T-helper 2 cell treated with Interferon-gamma antibody and Interleukin-4, amounts not matched to agents 5 μg/mL and 100 μg/mL, for 36 hours (primary cell): ENCODE measurements at regions not wholly inside any gene's neighbourhood (a gene's known extent, or its start where the extent isn't known, plus 50 kb on each side); places are given as distances from the start of the nearest gene placed in this dataset.

ENCODE experiments used
- DNase-seq: peaks from one replicate; pipeline ENCODE4 v3.0.0; 2021; ENCODE audit warnings: low spot score
- H3K27ac Mint-ChIP-seq: one replicate; pipeline ENCODE4 v1.8.0; 2021; ENCODE audit warnings: mild to moderate bottlenecking, mixed read lengths
- H3K27me3 Mint-ChIP-seq: one replicate; pipeline ENCODE4 v1.8.0; 2021; ENCODE audit warnings: low read depth, mixed read lengths
- H3K36me3 Mint-ChIP-seq: one replicate; pipeline ENCODE4 v1.8.0; 2021; ENCODE audit warnings: low read depth, mixed read lengths
- H3K4me1 Mint-ChIP-seq: one replicate; pipeline ENCODE4 v1.8.0; 2021; ENCODE audit warnings: low read depth, mixed read lengths
- H3K4me3 Mint-ChIP-seq: one replicate; pipeline ENCODE4 v1.8.0; 2022; ENCODE audit warnings: mild to moderate bottlenecking, moderate library complexity, mixed read lengths
- H3K9me3 Mint-ChIP-seq: one replicate; pipeline ENCODE4 v1.8.0; 2021; ENCODE audit warnings: mixed read lengths

- Mint-ChIP-seq H3K27me3 (no peaks in the 10 kb centered on the region), H3K9me3 (no peaks in the 10 kb centered on the region), H3K27ac (no peak overlapping the region), H3K4me1 (no peaks in the 10 kb centered on the region), H3K36me3 (no peaks in the 10 kb centered on the region), H3K4me3 (no peak overlapping the region)
- no peak for DNase-seq
Measured at GRCh38 chr10:33810986-33811385, 476.5 kb upstream of the NRP1 start.

DNA sequence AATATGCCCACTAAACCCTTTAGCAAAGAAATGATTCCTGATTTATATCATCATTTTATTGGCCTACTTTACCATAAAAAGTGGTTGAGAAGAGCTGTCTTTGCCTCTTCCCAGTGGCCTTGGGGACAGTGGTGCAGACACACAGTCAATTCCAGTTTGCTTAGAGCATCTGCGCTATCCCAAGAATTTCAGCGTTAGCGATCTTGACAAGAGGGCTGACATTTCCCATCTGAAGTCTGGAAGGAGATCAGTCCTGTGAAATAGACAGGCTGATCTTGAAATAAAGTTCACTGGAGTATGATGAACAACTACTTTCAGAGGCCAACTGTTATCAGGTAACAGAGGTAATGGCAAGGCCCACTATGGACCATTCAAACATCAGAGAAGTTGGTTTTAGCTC lies 475.3 kb upstream of the NRP1 start:
- no peak overlapping the region for H3K27ac Mint-ChIP-seq
- H3K4me3 Mint-ChIP-seq = no peak overlapping the region
- DNase-seq = no peak
- no peaks in the 10 kb centered on the region for H3K4me1 Mint-ChIP-seq
- no peaks in the 10 kb centered on the region for H3K36me3 Mint-ChIP-seq
- no peaks in the 10 kb centered on the region for H3K27me3 Mint-ChIP-seq
- no peaks in the 10 kb centered on the region for H3K9me3 Mint-ChIP-seq

GRCh38 chr10:33808475-33808874 lies 474.0 kb upstream of the NRP1 start:
- Mint-ChIP-seq H3K27ac (no peak overlapping the region), H3K9me3 (no peaks in the 10 kb centered on the region), H3K4me1 (no peaks in the 10 kb centered on the region), H3K27me3 (no peaks in the 10 kb centered on the region), H3K36me3 (no peaks in the 10 kb centered on the region), H3K4me3 (no peak overlapping the region)
- DNase-seq = no peak

DNA sequence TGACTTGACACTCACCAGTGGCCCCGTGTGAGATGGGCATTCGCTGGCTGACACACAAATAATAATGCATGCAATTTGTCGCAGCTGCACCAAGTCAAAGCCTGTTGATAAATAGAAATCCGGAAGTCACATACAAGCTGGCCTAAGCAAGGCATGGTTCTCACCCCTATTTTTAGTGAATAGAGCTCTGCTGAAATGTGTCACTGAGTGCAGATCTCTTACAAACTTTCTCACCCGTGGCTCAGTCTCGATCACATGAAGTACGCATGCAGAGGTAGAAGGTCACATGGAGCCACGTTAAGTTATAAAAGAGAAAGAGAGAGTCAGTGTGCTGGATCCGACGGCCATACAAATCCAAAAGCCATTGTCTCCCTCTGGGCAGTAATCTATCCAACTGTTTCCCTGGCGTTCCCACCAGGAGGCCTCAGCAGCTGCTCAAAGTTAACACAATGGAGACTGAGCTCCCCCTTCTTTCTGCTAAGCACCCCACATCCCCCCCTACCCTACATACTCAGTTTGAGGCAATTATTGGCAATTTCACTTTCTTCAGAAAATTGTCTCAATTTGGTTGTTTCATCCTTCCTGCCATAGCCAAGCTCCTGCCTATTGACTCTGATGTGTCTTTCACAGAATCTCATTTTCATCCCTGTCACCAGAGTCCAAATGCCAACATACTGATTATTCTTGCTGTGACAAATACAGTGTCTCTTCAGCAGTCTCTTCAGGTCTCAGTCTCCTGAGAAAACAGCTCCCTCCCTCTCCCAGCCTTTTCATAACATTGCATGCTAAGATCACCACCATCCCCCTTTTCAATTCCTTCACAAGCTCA lies 473.3 kb upstream of the NRP1 start:
- no peaks in the 10 kb centered on the region for H3K4me1 Mint-ChIP-seq
- no peak overlapping the region for H3K4me3 Mint-ChIP-seq
- H3K27ac Mint-ChIP-seq = no peak overlapping the region
- no peak for DNase-seq
- no peaks in the 10 kb centered on the region for H3K36me3 Mint-ChIP-seq
- H3K27me3 Mint-ChIP-seq = no peaks in the 10 kb centered on the region
- H3K9me3 Mint-ChIP-seq = no peaks in the 10 kb centered on the region

GRCh38 chr10:33805831-33806230 lies 471.4 kb upstream of the NRP1 start:
- H3K36me3 Mint-ChIP-seq = no peaks in the 10 kb centered on the region

DNA sequence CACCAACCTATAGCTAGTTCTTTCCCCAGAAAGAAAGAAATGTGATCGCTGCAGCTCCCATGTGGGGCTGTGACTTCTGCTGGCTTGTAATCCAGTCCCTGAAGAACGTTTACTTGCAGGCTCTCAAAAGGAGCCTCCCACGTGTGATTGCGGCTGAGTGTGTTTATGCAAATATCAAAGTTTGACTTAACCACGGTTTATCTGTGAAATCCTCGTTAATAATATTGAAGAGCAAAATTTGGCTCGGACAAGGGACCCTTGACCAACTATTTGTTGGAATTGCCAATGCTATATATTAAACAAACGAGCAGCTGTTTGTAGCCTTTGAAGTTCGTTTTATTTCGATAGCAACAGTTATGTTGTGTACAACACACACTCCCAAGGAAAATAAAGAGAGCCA lies 470.1 kb upstream of the NRP1 start:
- Mint-ChIP-seq H3K4me3 (no peak overlapping the region), H3K27me3 (no peaks in the 10 kb centered on the region), H3K4me1 (no peaks in the 10 kb centered on the region), H3K36me3 (no peaks in the 10 kb centered on the region), H3K27ac (no peak overlapping the region), H3K9me3 (no peaks in the 10 kb centered on the region)
- DNase-seq = no peak

More at GRCh38 chr10:33805831-33806230, 471.4 kb upstream of the NRP1 start:
- Mint-ChIP-seq H3K27ac (no peak overlapping the region), H3K4me3 (no peak overlapping the region), H3K4me1 (no peaks in the 10 kb centered on the region), H3K9me3 (no peaks in the 10 kb centered on the region), H3K27me3 (no peaks in the 10 kb centered on the region)
- no peak for DNase-seq

GRCh38 chr10:33803248-33803647 lies 468.8 kb upstream of the NRP1 start:
- Mint-ChIP-seq H3K27me3 (no peaks in the 10 kb centered on the region), H3K4me1 (no peaks in the 10 kb centered on the region), H3K4me3 (no peak overlapping the region), H3K36me3 (no peaks in the 10 kb centered on the region), H3K9me3 (no peaks in the 10 kb centered on the region), H3K27ac (no peak overlapping the region)
- DNase-seq = no peak

DNA sequence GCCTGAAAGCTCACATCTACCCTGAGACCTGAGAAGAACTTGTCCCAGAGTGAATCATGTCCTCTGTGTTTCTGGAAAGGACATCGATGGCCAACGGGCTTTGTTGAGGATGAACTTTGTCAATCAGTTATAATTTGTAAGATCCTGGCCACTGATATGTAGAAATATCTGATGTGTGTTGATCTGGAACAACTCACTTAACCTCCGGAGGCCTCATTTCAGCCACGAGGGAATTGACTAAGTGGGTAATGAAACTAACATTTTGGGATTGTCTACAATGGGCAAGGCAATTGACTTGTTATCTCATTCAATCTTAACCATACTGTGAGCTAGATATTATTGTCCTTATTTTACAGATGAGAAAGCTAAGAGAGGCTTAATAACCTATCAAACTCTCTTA lies 468.1 kb upstream of the NRP1 start:
- H3K9me3 Mint-ChIP-seq = no peaks in the 10 kb centered on the region
- no peaks in the 10 kb centered on the region for H3K36me3 Mint-ChIP-seq
- no peaks in the 10 kb centered on the region for H3K27me3 Mint-ChIP-seq
- H3K27ac Mint-ChIP-seq = no peak overlapping the region
- no peak for DNase-seq
- no peaks in the 10 kb centered on the region for H3K4me1 Mint-ChIP-seq
- no peak overlapping the region for H3K4me3 Mint-ChIP-seq

- Mint-ChIP-seq H3K27me3 (no peaks in the 10 kb centered on the region), H3K27ac (no peak overlapping the region), H3K4me1 (no peaks in the 10 kb centered on the region), H3K4me3 (no peak overlapping the region), H3K36me3 (no peaks in the 10 kb centered on the region), H3K9me3 (no peaks in the 10 kb centered on the region)
- no peak for DNase-seq
Measured at GRCh38 chr10:33801705-33802104, 467.2 kb upstream of the NRP1 start.

DNA sequence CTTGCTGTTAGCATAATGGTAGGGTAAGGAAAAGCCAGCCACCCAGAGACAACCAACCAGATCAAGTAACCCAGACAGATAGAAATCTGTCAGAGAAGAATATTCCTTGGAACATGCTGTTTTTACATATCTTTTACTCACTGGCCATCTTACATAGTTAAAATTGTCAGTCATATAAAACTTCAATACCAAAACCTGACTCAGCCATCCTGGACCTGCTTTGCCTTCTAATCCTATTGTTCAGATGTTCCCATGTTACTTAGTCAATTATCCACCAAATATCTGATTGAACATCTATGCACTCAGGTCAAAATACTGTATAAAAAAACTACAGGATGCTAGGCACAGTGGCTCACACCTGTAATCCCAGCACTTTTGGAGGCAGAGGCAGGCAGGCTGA lies 466.5 kb upstream of the NRP1 start:
- no peaks in the 10 kb centered on the region for H3K4me1 Mint-ChIP-seq
- H3K4me3 Mint-ChIP-seq = no peak overlapping the region
- H3K27ac Mint-ChIP-seq = no peak overlapping the region
- H3K9me3 Mint-ChIP-seq = no peaks in the 10 kb centered on the region
- no peaks in the 10 kb centered on the region for H3K36me3 Mint-ChIP-seq
- no peaks in the 10 kb centered on the region for H3K27me3 Mint-ChIP-seq
- no peak for DNase-seq

DNA sequence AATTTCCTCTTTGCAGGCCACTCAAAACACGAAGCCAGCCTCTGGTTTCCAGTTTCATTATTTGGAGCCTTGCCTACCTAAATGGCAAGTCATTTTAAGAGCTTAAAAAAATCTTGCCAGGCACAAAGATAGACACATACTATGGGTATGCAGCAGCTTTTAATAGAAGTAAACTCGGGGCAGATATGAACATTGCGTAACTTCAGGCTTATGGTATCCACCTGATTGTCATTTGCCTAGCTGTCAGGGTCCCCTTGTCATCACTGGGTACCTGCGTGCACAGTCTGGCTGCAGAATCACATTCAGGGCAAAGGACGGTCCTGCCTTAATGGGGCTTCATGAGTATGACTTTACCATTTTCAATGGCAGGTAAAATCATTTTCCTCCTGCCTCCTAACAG lies 466.1 kb upstream of the NRP1 start:
- DNase-seq = no peak
- H3K27ac Mint-ChIP-seq = no peak overlapping the region
- no peaks in the 10 kb centered on the region for H3K27me3 Mint-ChIP-seq
- H3K4me1 Mint-ChIP-seq = no peaks in the 10 kb centered on the region
- H3K36me3 Mint-ChIP-seq = no peaks in the 10 kb centered on the region
- no peak overlapping the region for H3K4me3 Mint-ChIP-seq
- H3K9me3 Mint-ChIP-seq = no peaks in the 10 kb centered on the region

- Mint-ChIP-seq H3K4me3 (no peak overlapping the region), H3K9me3 (no peaks in the 10 kb centered on the region), H3K27ac (no peak overlapping the region), H3K4me1 (no peaks in the 10 kb centered on the region), H3K27me3 (no peaks in the 10 kb centered on the region), H3K36me3 (no peaks in the 10 kb centered on the region)
- DNase-seq = no peak
Measured at GRCh38 chr10:33799944-33800323, 465.5 kb upstream of the NRP1 start.

GRCh38 chr10:33799281-33799943 lies 464.9 kb upstream of the NRP1 start:
- H3K4me1 Mint-ChIP-seq = no peaks in the 10 kb centered on the region
- no peaks in the 10 kb centered on the region for H3K27me3 Mint-ChIP-seq
- H3K4me3 Mint-ChIP-seq = no peak overlapping the region
- no peaks in the 10 kb centered on the region for H3K36me3 Mint-ChIP-seq
- no peaks in the 10 kb centered on the region for H3K9me3 Mint-ChIP-seq
- H3K27ac Mint-ChIP-seq = no peak overlapping the region
- no peak for DNase-seq

GRCh38 chr10:33798754-33799153 lies 464.3 kb upstream of the NRP1 start:
- Mint-ChIP-seq H3K36me3 (no peaks in the 10 kb centered on the region), H3K4me3 (no peak overlapping the region), H3K27me3 (no peaks in the 10 kb centered on the region), H3K9me3 (no peaks in the 10 kb centered on the region), H3K27ac (no peak overlapping the region), H3K4me1 (no peaks in the 10 kb centered on the region)
- no peak for DNase-seq

GRCh38 chr10:33796680-33797079 lies 462.2 kb upstream of the NRP1 start:
- Mint-ChIP-seq H3K27ac (no peak overlapping the region), H3K27me3 (no peaks in the 10 kb centered on the region), H3K36me3 (no peaks in the 10 kb centered on the region), H3K9me3 (no peaks in the 10 kb centered on the region), H3K4me3 (no peak overlapping the region), H3K4me1 (no peaks in the 10 kb centered on the region)
- DNase-seq = no peak
